DND-41 (cell line): ENCODE measurements at regions not wholly inside any gene's neighbourhood (a gene's known extent, or its start where the extent isn't known, plus 50 kb on each side); places are given as distances from the start of the nearest gene placed in this dataset.

Experiments
- EZH2 ChIP-seq: IDR thresholded peaks from 3 replicates; pipeline ENCODE4 v1.6.1; 2012; ENCODE audit warnings: borderline replicate concordance, low read depth, mild to moderate bottlenecking, moderate library complexity, low read length, inconsistent platforms; ENCODE audit not compliant: severe bottlenecking
- TF ChIP-seq, protein P1 (sequence below): IDR thresholded peaks from 2 replicates; pipeline ENCODE4 v1.5.1; 2012; ENCODE audit warnings: borderline replicate concordance, low read length, moderate library complexity, mild to moderate bottlenecking; ENCODE audit not compliant: poor library complexity, severe bottlenecking; ENCODE audit errors: extremely low read depth

DNA sequence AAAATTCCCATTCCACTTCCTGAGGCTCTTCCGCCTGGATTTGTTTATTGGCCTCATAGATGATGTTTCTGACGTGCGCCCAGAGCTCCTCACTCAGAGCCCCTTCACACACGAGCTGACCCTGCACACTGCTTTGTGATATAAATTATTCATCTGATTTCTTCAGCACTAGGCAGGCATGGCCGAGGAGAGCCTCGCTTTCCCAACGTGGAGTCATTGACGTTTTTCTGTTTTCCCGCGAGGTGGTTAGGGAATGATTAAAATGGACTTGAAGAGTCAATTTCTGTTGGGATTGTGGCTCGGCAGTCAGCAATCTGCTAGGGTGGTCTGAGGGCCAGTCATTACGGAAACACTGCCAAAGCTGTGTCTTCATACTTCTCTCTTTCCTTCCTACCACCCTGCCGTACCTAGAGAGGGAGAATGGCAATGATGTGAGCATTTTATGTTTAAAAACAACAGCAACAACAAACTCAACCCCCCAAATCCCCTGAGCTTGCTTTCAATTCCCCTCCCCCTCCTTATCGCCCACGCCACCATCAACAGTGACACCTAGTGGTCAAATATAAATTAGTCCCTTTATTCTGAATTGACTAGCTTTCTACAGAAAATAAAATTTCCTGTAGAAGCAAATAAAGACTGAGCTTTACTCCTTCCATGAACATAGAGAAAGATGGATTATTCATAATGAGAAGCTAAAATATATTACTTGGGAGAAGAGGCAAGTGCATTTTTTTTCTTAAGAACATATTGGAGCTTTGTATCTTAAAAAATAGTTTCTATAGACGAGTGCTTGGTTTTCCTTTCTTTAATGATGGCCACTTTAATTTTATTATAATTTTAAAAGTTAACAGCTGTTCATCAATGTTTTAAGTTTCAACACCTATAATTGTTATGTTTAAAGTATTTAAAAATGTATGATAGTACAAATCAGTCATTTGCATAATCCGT is 285.1 kb downstream of the MTX2 start:
- TF ChIP-seq, protein P1, sequence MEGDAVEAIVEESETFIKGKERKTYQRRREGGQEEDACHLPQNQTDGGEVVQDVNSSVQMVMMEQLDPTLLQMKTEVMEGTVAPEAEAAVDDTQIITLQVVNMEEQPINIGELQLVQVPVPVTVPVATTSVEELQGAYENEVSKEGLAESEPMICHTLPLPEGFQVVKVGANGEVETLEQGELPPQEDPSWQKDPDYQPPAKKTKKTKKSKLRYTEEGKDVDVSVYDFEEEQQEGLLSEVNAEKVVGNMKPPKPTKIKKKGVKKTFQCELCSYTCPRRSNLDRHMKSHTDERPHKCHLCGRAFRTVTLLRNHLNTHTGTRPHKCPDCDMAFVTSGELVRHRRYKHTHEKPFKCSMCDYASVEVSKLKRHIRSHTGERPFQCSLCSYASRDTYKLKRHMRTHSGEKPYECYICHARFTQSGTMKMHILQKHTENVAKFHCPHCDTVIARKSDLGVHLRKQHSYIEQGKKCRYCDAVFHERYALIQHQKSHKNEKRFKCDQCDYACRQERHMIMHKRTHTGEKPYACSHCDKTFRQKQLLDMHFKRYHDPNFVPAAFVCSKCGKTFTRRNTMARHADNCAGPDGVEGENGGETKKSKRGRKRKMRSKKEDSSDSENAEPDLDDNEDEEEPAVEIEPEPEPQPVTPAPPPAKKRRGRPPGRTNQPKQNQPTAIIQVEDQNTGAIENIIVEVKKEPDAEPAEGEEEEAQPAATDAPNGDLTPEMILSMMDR, result peak; percentile 88
- TF ChIP-seq EZH2, result no peak
